ENCODE measurements at regions not wholly inside any gene's neighbourhood (a gene's known extent, or its start where the extent isn't known, plus 50 kb on each side); places are given as distances from the start of the nearest gene placed in this dataset.

DNA sequence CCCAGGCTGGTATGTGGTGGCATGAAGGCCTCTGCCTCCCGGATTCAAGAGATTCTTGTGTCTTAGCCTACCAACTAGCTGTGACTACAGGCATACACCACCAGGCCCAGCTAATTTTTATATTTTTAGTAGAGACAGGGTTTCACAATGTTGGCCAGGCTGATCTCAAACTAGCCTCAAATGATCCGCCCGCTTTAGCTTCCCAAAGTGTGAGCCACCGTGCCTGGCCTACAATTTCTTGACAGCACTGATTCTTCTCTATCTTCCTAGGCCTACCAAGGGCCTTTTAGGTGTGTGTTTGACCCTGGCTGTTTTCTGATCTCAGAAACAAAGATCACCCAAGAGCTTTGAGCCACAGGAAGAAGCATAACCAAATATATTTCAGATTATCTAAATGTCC is 540.8 kb upstream of the ADAMTS5 start:
- TF ChIP-seq, protein P1, sequence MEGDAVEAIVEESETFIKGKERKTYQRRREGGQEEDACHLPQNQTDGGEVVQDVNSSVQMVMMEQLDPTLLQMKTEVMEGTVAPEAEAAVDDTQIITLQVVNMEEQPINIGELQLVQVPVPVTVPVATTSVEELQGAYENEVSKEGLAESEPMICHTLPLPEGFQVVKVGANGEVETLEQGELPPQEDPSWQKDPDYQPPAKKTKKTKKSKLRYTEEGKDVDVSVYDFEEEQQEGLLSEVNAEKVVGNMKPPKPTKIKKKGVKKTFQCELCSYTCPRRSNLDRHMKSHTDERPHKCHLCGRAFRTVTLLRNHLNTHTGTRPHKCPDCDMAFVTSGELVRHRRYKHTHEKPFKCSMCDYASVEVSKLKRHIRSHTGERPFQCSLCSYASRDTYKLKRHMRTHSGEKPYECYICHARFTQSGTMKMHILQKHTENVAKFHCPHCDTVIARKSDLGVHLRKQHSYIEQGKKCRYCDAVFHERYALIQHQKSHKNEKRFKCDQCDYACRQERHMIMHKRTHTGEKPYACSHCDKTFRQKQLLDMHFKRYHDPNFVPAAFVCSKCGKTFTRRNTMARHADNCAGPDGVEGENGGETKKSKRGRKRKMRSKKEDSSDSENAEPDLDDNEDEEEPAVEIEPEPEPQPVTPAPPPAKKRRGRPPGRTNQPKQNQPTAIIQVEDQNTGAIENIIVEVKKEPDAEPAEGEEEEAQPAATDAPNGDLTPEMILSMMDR (IDR thresholded peaks at IDR 0.05) = no peak
- Histone ChIP-seq H3K4me3 (no peak overlapping the region), H3K9me3 (no peaks in the 10 kb centered on the region), H3K36me3 (no peaks in the 10 kb centered on the region), H3K27ac (no peak overlapping the region), H3K27me3 (no peaks in the 10 kb centered on the region), H3K4me1 (no peaks in the 10 kb centered on the region)
- no peak for DNase-seq (ENCODE audit: low spot score)

DNA sequence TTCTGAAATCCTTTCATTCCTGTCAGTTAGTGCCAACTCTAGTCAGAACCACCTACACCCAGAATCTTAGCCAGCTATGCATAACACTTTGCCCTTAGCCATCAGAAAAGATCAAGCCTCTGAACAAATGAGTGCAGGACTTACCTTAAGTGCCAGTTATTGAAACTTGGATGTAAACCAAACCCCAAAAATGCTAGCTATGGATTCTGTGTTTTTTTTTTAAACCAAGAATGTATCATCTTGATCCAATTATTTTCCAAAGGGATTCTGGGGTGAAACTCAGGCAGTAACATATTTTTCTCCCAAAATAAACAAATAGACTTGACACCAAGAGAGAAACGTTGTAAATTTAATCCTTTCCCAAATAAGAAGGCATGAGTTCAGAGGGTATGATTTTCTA is 538.6 kb upstream of the ADAMTS5 start:
- Histone ChIP-seq H3K27me3 (no peaks in the 10 kb centered on the region), H3K9me3 (no peaks in the 10 kb centered on the region), H3K27ac (no peak overlapping the region), H3K36me3 (no peaks in the 10 kb centered on the region), H3K4me3 (no peak overlapping the region), H3K4me1 (no peaks in the 10 kb centered on the region)
- no peak for DNase-seq (ENCODE audit: low spot score)
- TF ChIP-seq, protein P1 (IDR thresholded peaks at IDR 0.05) = no peak

DNA sequence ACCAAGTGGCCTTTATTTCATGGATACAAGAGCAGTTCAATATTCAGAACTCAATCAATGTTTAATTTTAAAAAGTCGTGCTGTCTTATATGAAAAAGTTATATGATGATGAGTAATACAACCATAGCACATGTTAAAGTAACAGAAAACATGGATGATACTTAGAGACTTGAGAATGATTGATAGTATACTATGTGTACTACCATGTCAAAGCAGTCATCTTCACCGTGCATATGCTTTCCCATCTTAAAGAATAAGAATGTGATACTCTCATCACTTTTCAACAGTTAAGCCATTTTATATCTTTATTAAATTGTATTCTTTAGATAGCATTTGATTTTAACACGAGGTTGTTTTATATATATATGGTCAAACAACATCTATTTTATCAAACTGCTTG is 535.9 kb upstream of the ADAMTS5 start:
- DNase-seq (ENCODE audit: low spot score) = no peak
- Histone ChIP-seq H3K36me3 (no peaks in the 10 kb centered on the region), H3K4me3 (no peak overlapping the region), H3K4me1 (no peaks in the 10 kb centered on the region), H3K27ac (no peak overlapping the region), H3K9me3 (no peaks in the 10 kb centered on the region), H3K27me3 (no peaks in the 10 kb centered on the region)
- TF ChIP-seq, protein P1 (IDR thresholded peaks at IDR 0.05) = no peak

DNA sequence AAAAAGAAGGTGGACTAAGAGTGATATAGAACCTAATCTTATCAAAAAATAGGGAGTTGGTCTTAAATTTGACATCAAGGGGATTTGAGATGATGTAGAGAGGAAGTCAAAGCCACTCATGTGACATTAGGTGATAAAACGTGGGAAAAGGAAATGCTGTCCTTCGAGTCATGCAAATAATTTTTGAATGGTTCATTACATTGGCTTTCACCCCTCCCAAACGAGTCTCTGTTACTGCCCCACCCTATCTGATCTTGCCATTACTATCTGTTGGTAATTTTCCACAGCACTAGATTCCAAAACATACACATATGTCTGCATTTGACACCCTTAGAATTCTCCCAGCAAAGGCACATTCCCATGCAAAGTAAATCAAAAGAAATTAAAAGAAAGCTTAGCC is 531.1 kb upstream of the ADAMTS5 start:
- TF ChIP-seq, protein P1 (IDR thresholded peaks at IDR 0.05) = no peak
- Histone ChIP-seq H3K36me3 (no peaks in the 10 kb centered on the region), H3K27ac (no peak overlapping the region), H3K4me3 (no peak overlapping the region), H3K27me3 (no peaks in the 10 kb centered on the region), H3K9me3 (no peaks in the 10 kb centered on the region), H3K4me1 (no peaks in the 10 kb centered on the region)
- no peak for DNase-seq (ENCODE audit: low spot score)

DNA sequence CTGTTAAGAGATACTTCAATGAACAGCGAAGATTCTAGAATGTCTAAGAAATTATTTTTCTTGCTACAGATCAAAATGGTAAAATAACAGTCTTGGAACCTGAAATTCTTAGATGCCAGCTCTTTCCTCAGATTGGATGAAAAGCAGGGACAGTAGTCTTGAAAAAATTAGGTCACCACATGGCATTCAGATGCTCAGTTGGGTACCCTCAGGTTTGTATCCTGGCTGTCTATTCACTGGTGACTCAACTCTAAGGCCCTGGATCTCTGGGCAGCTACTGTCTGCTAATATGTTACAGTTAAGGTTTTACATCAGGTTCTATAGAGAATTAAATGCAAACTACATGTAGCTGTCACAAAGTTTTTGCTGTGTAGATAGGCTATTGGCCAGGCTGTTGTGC is 528.9 kb upstream of the ADAMTS5 start:
- no peaks in the 10 kb centered on the region for H3K36me3 ChIP-seq
- no peaks in the 10 kb centered on the region for H3K4me1 ChIP-seq
- no peak for DNase-seq (ENCODE audit: low spot score)
- H3K27ac ChIP-seq = no peak overlapping the region
- TF ChIP-seq, protein P1 (IDR thresholded peaks at IDR 0.05) = no peak
- H3K27me3 ChIP-seq = no peaks in the 10 kb centered on the region
- no peak overlapping the region for H3K4me3 ChIP-seq
- H3K9me3 ChIP-seq = no peaks in the 10 kb centered on the region

DNA sequence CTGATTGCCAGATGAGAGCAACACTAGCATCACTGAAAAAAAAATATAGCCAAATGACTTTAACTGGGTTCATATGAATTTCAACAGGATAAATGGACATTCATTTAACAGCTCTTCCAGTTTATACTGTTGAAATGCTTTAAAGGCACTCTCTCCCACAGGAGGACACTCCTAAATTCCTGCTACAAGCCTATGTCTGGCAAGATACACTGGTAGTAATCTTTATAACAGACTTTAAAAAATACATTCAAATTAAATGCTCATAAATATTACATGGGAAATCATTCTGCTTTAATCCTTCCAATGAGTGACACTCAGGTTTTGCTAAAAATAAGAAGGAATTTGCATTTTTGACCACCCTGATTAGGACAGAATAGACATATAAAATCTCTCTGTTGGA is 526.7 kb upstream of the ADAMTS5 start:
- Histone ChIP-seq H3K9me3 (no peaks in the 10 kb centered on the region), H3K36me3 (no peaks in the 10 kb centered on the region), H3K27ac (no peak overlapping the region), H3K4me3 (no peak overlapping the region), H3K4me1 (no peaks in the 10 kb centered on the region), H3K27me3 (no peaks in the 10 kb centered on the region)
- TF ChIP-seq, protein P1 (IDR thresholded peaks at IDR 0.05) = no peak
- DNase-seq (ENCODE audit: low spot score) = no peak
